Suprapubic skin (tissue), 3 donors: ENCODE measurements at regions not wholly inside any gene's neighbourhood (a gene's known extent, or its start where the extent isn't known, plus 50 kb on each side); places are given as distances from the start of the nearest gene placed in this dataset.

Source experiments
- POLR2A ChIP-seq, 2 donors: fragments of 450-650 bp; IDR thresholded peaks; one replicate each; pipeline ENCODE4 v1.6.1; 2017; ENCODE audit warnings: antibody characterized with exemption in 2 of 2, mild to moderate bottlenecking in 2 of 2, moderate library complexity in 2 of 2
- TF ChIP-seq, protein P1 (sequence below), 2 donors: fragments of 200-600 bp in 1 of 2; fragments of 450-650 bp in 1 of 2; sonication (generic) in 1 of 2; IDR thresholded peaks; one replicate each; pipeline ENCODE4 v1.5.1; 2016 to 2019; ENCODE audit warnings: antibody characterized with exemption in 2 of 2, mild to moderate bottlenecking in 1 of 2, moderate library complexity in 1 of 2

DNA sequence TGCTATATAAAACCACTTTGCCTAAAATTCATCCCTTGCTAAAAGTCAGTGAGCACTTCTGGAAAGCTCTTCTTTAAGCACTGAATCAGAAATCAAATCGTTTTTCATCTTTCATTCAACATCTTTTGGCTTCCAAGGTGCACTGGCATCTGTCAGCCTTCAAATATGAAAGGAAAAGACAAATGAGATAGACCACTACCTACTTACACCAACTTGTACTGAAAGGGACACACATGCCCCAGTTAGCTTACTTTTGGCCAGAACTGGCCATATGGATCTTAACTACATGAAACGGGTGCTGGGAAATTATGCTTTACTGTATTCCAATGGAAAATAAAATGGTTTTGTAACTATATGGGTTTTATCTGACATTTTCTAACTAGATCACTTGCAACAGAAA is 332.0 kb upstream of the ARPP21 start:
- TF ChIP-seq, protein P1, sequence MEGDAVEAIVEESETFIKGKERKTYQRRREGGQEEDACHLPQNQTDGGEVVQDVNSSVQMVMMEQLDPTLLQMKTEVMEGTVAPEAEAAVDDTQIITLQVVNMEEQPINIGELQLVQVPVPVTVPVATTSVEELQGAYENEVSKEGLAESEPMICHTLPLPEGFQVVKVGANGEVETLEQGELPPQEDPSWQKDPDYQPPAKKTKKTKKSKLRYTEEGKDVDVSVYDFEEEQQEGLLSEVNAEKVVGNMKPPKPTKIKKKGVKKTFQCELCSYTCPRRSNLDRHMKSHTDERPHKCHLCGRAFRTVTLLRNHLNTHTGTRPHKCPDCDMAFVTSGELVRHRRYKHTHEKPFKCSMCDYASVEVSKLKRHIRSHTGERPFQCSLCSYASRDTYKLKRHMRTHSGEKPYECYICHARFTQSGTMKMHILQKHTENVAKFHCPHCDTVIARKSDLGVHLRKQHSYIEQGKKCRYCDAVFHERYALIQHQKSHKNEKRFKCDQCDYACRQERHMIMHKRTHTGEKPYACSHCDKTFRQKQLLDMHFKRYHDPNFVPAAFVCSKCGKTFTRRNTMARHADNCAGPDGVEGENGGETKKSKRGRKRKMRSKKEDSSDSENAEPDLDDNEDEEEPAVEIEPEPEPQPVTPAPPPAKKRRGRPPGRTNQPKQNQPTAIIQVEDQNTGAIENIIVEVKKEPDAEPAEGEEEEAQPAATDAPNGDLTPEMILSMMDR (IDR thresholded peaks at IDR 0.05): no peak
- no peak for TF ChIP-seq POLR2A (IDR thresholded peaks at IDR 0.05)
